ENCODE measurements at regions not wholly inside any gene's neighbourhood (a gene's known extent, or its start where the extent isn't known, plus 50 kb on each side); places are given as distances from the start of the nearest gene placed in this dataset.
A peak's percentile ranks its signal among the peaks of the same experiment; 100 is the strongest.

DNA sequence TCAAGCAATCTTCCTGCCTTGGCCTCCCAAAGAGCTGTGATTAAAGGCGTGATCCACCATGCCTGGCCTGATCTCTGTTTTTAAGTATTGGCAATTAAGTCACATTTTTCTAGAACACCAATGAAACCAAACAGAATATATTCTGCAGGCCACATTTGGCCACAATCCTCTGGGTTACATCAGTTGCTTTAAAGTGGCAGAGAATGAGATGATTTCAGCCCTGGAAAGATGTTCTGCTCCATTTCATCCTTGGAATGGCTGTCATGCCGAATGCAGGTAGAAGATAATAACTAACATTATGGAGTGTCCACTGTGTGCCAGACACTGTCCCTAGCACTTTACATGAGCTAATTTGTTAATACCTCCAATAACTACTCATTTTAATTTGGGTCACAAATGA lies 154.4 kb downstream of the PTPN11 start:
- no peak overlapping the region for H3K4me3 ChIP-seq (replicated peaks in 1 of 2; ENCODE audit: low read depth in 1 of 2, low read length in 2 of 2)
- no peaks in the 10 kb centered on the region for H4K20me1 ChIP-seq (ENCODE audit: insufficient read depth)
- RAD21 ChIA-PET (ENCODE audit: low non-redundant PET in 1 of 2, low total read pairs in 2 of 2, uncharacterized antibody in 2 of 2, unreplicated experiment in 2 of 2): no interaction called here
- no peak overlapping the region for H3K9ac ChIP-seq (ENCODE audit: low read length)
- no peaks in the 10 kb centered on the region for H3K4me1 ChIP-seq (ENCODE audit: control insufficient read depth in 1 of 2, insufficient read depth in 2 of 2, low read length in 2 of 2)
- H3K9me2 ChIP-seq (ENCODE audit: insufficient read depth): no peaks in the 10 kb centered on the region
- BruUV-seq (replicated peaks): no TSS peak
- H3K79me2 ChIP-seq (ENCODE audit: insufficient read depth, low read length): no peaks in the 10 kb centered on the region
- DNase-seq (ENCODE audit: low read depth, low spot score): no peak
- CTCF ChIA-PET: interaction anchor here (0.5 kb wide), 1 partner anchor 19 kb away, joined by 3 read pairs; no protein-coding TSS in a partner anchor
- ATAC-seq: no peak
- POLR2A ChIA-PET: no interaction called here
- H3K4me2 ChIP-seq (ENCODE audit: low read length): no peak overlapping the region
- H3K36me3 ChIP-seq (ENCODE audit: control insufficient read depth in 1 of 2, insufficient read depth in 2 of 2, low read length in 2 of 2): no peaks in the 10 kb centered on the region
- peaks cover 4% of the 10 kb centered on the region; the same call in 1 of the 2 replicates for H3K27me3 ChIP-seq (ENCODE audit: insufficient read depth, low read length)
- intact Hi-C loops (cut with micrococcal nuclease): no loop called here
- no peak overlapping the region for H3K27ac ChIP-seq (ENCODE audit: low read depth, low read length)
- H2AFZ ChIP-seq (ENCODE audit: low read depth, low read length, poor library complexity, severe bottlenecking): no peak overlapping the region
- H3K9me3 ChIP-seq (ENCODE audit: control insufficient read depth in 1 of 2, insufficient read depth in 1 of 2, low read depth in 1 of 2, low read length in 2 of 2): no peaks in the 10 kb centered on the region
- TF ChIP-seq, protein P1, sequence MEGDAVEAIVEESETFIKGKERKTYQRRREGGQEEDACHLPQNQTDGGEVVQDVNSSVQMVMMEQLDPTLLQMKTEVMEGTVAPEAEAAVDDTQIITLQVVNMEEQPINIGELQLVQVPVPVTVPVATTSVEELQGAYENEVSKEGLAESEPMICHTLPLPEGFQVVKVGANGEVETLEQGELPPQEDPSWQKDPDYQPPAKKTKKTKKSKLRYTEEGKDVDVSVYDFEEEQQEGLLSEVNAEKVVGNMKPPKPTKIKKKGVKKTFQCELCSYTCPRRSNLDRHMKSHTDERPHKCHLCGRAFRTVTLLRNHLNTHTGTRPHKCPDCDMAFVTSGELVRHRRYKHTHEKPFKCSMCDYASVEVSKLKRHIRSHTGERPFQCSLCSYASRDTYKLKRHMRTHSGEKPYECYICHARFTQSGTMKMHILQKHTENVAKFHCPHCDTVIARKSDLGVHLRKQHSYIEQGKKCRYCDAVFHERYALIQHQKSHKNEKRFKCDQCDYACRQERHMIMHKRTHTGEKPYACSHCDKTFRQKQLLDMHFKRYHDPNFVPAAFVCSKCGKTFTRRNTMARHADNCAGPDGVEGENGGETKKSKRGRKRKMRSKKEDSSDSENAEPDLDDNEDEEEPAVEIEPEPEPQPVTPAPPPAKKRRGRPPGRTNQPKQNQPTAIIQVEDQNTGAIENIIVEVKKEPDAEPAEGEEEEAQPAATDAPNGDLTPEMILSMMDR (IDR thresholded peaks at IDR 0.05 in 2 of 3, conservative IDR thresholded peaks at IDR 0.05 in 1 of 3; ENCODE audit: borderline replicate concordance in 1 of 3, insufficient read depth in 1 of 3, low read depth in 2 of 3, low read length in 2 of 3): no peak

DNA sequence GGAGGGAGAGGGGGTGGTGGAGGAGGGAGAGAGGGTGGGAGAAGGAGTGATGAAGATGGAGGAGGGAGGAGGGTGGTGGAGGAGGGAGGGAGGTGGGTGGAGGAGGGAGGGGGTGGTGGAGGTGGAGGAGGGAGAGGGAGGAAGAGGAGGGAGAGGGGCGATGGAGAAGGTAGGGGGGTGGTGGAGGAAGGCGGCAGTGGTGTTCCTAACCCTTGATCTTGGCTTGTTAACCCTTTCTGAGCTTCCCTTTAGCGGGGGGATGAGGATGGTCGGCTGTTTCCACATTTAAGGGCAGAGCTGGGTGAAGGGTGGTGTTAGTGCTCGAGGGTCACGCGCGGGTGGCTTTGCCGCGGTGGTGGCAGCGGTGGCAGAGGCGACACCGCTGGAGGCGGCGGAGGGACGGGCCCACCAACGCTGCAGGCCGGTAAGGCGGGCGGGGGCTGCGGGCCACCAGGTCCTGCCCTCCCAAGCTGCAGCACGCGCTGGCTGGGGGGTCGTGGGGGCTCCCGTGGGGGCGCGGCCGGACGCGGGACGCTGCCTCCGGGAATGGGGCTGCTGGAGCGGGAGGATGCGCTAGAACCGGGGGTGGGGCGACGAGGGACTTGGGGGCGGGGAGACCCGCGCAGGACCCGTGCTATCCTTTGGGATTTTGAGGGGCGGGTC lies 156.3 kb downstream of the PTPN11 start:
- CTCF ChIA-PET: no interaction called here
- BruUV-seq (replicated peaks): no TSS peak
- no peak overlapping the region for H3K4me3 ChIP-seq (replicated peaks in 1 of 2; ENCODE audit: low read depth in 1 of 2, low read length in 2 of 2)
- POLR2A ChIA-PET: no interaction called here
- H3K9me2 ChIP-seq (ENCODE audit: insufficient read depth): no peaks in the 10 kb centered on the region
- no peaks in the 10 kb centered on the region for H4K20me1 ChIP-seq (ENCODE audit: insufficient read depth)
- no peak overlapping the region for H3K9ac ChIP-seq (ENCODE audit: low read length)
- peaks cover 8% of the 10 kb centered on the region; the same call in 1 of the 2 replicates for H3K27me3 ChIP-seq (ENCODE audit: insufficient read depth, low read length)
- no peak overlapping the region for H2AFZ ChIP-seq (ENCODE audit: low read depth, low read length, poor library complexity, severe bottlenecking)
- H3K27ac ChIP-seq (ENCODE audit: low read depth, low read length): no peak overlapping the region
- RAD21 ChIA-PET (ENCODE audit: low non-redundant PET in 1 of 2, low total read pairs in 2 of 2, uncharacterized antibody in 2 of 2, unreplicated experiment in 2 of 2): no interaction called here
- no peak overlapping the region for H3K4me2 ChIP-seq (ENCODE audit: low read length)
- DNase-seq (ENCODE audit: low read depth, low spot score): no peak
- H3K36me3 ChIP-seq (ENCODE audit: control insufficient read depth in 1 of 2, insufficient read depth in 2 of 2, low read length in 2 of 2): no peaks in the 10 kb centered on the region
- H3K79me2 ChIP-seq (ENCODE audit: insufficient read depth, low read length): no peaks in the 10 kb centered on the region
- no peaks in the 10 kb centered on the region for H3K9me3 ChIP-seq (ENCODE audit: control insufficient read depth in 1 of 2, insufficient read depth in 1 of 2, low read depth in 1 of 2, low read length in 2 of 2)
- intact Hi-C loops (cut with micrococcal nuclease): no loop called here
- no peaks in the 10 kb centered on the region for H3K4me1 ChIP-seq (ENCODE audit: control insufficient read depth in 1 of 2, insufficient read depth in 2 of 2, low read length in 2 of 2)
- peak; percentile 11; the same call in 1 of the 2 replicates for ATAC-seq
- TF ChIP-seq ELF1 (IDR thresholded peaks at IDR 0.05; ENCODE audit: borderline replicate concordance, low read depth) (no peak), CBX3 (IDR thresholded peaks at IDR 0.05; ENCODE audit: low read depth) (no peak), TCF7L2 (IDR thresholded peaks at IDR 0.05; ENCODE audit: borderline replicate concordance, extremely low read depth, insufficient read depth, insufficient read length) (no peak), ZNF274 (IDR thresholded peaks at IDR 0.05; ENCODE audit: low read depth, low read length) (no peak), POLR2A (IDR thresholded peaks at IDR 0.05; ENCODE audit: borderline replicate concordance, extremely low read depth, insufficient read depth, insufficient read length) (no peak), EGR1 (IDR thresholded peaks at IDR 0.05; ENCODE audit: low read depth) (no peak), EZH2 (IDR thresholded peaks at IDR 0.05) (no peak), EZH2phosphoT487 (IDR thresholded peaks at IDR 0.05; ENCODE audit: borderline replicate concordance) (no peak), RAD21 (IDR thresholded peaks at IDR 0.05; ENCODE audit: low read depth) (no peak), SIN3A (IDR thresholded peaks at IDR 0.05; ENCODE audit: low read depth) (no peak), FOSL1 (IDR thresholded peaks at IDR 0.05; ENCODE audit: low read depth) (no peak), YY1 (IDR thresholded peaks at IDR 0.05; ENCODE audit: extremely low read depth, insufficient replicate concordance, low read depth, low read length) (no peak), JUND (IDR thresholded peaks at IDR 0.05) (no peak)
- TF ChIP-seq, protein P2, sequence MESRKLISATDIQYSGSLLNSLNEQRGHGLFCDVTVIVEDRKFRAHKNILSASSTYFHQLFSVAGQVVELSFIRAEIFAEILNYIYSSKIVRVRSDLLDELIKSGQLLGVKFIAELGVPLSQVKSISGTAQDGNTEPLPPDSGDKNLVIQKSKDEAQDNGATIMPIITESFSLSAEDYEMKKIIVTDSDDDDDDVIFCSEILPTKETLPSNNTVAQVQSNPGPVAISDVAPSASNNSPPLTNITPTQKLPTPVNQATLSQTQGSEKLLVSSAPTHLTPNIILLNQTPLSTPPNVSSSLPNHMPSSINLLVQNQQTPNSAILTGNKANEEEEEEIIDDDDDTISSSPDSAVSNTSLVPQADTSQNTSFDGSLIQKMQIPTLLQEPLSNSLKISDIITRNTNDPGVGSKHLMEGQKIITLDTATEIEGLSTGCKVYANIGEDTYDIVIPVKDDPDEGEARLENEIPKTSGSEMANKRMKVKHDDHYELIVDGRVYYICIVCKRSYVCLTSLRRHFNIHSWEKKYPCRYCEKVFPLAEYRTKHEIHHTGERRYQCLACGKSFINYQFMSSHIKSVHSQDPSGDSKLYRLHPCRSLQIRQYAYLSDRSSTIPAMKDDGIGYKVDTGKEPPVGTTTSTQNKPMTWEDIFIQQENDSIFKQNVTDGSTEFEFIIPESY (IDR thresholded peaks at IDR 0.05; ENCODE audit: extremely low read depth, insufficient replicate concordance, low read length): no peak
- TF ChIP-seq, protein P3, sequence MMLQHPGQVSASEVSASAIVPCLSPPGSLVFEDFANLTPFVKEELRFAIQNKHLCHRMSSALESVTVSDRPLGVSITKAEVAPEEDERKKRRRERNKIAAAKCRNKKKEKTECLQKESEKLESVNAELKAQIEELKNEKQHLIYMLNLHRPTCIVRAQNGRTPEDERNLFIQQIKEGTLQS (IDR thresholded peaks at IDR 0.05): no peak
